Tibial nerve (tissue), 4 donors: ENCODE measurements at regions not wholly inside any gene's neighbourhood (a gene's known extent, or its start where the extent isn't known, plus 50 kb on each side); places are given as distances from the start of the nearest gene placed in this dataset.

Source experiments
- CTCF ChIP-seq, 5 experiments: fragments of 200-600 bp in 3 of 5; fragments of 450-650 bp in 2 of 5; sonication (generic) in 3 of 5; IDR thresholded peaks; one replicate each; pipeline ENCODE4 v1.5.1; 2016 to 2019; ENCODE audit warnings: antibody characterized with exemption in 5 of 5, mild to moderate bottlenecking in 3 of 5, moderate library complexity in 2 of 5
- EP300 ChIP-seq, 2 donors: sonication (generic); formaldehyde crosslinking; IDR thresholded peaks; one replicate each; pipeline ENCODE4 v1.6.1; 2017; ENCODE audit warnings: antibody characterized with exemption in 2 of 2, mild to moderate bottlenecking in 1 of 2

- TF ChIP-seq EP300 (IDR thresholded peaks at IDR 0.05) (no peak), CTCF (IDR thresholded peaks at IDR 0.05) (no peak)
Observed at GRCh38 chr4:18440527-18441202, 419.1 kb upstream of the LCORL start.
